Erythroblast (primary cell): ENCODE measurements at regions not wholly inside any gene's neighbourhood (a gene's known extent, or its start where the extent isn't known, plus 50 kb on each side); places are given as distances from the start of the nearest gene placed in this dataset.

Source experiments
- GATA1 ChIP-seq: IDR thresholded peaks from 2 replicates; pipeline ENCODE4 v1.6.1; 2011; ENCODE audit warnings: low read depth, mild to moderate bottlenecking, control low read depth, low read length, moderate library complexity
- POLR2A ChIP-seq: IDR thresholded peaks from 2 replicates; pipeline ENCODE4 v1.6.1; 2011; ENCODE audit warnings: mild to moderate bottlenecking, low read length

DNA sequence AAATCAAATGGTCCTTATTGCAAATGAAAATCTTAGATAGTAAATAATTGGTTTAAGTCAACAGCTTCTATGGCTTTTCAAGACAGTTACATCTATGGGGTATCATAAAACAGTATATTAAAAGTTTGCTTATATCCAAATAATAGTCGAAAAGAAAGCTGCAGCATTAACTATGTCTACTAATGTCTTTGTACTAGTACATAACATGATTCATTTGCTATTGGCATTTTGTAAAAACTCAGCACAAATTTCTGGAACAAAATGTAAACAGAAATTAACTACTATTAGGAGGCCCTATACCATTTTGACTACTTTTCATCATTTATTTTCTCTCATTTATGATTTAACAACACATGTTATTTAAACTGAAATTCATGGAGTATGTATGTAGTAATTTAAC is 1435.2 kb upstream of the PRR20A start:
- no peak for TF ChIP-seq POLR2A
- no peak for TF ChIP-seq GATA1
